Activated T-helper 1 cell treated with anti-CD3 and anti-CD28 coated beads, Interleukin-12 subunit alpha, Interleukin-12 subunit beta, Interleukin-2, Interleukin-4 antibody, amounts not matched to agents 30 ng/mL and 10 ng/mL and 1 ng/mL, durations not matched to agents 14 hours and 24 hours and 36 hours (primary cell): ENCODE measurements at regions not wholly inside any gene's neighbourhood (a gene's known extent, or its start where the extent isn't known, plus 50 kb on each side); places are given as distances from the start of the nearest gene placed in this dataset.

Experiments used
- DNase-seq: peaks from one replicate; pipeline ENCODE4 v3.0.0; 2021; ENCODE audit warnings: low spot score
- H3K27ac Mint-ChIP-seq: one replicate; pipeline ENCODE4 v1.8.0; 2021; ENCODE audit warnings: mild to moderate bottlenecking, mixed read lengths
- H3K27me3 Mint-ChIP-seq: one replicate; pipeline ENCODE4 v1.8.0; 2022; ENCODE audit warnings: mild to moderate bottlenecking, moderate library complexity, mixed read lengths; ENCODE audit not compliant: insufficient read depth
- H3K36me3 Mint-ChIP-seq: one replicate; pipeline ENCODE4 v1.8.0; 2021; ENCODE audit warnings: low read depth, mixed read lengths
- H3K4me1 Mint-ChIP-seq: one replicate; pipeline ENCODE4 v1.8.0; 2021; ENCODE audit warnings: low read depth, mixed read lengths
- H3K4me3 Mint-ChIP-seq: one replicate; pipeline ENCODE4 v1.8.0; 2021; ENCODE audit warnings: mild to moderate bottlenecking, moderate library complexity, mixed read lengths
- H3K9me3 Mint-ChIP-seq: one replicate; pipeline ENCODE4 v1.8.0; 2021; ENCODE audit warnings: mixed read lengths
- intact Hi-C: fragments of 100-400 bp; cut with micrococcal nuclease; formaldehyde crosslinking; loops from one replicate; pipeline ENCODE4 v1.15.1; 2024

GRCh38 chr14:105864116-105864515, 337.7 kb downstream of the TMEM121 start:
- peaks cover 8% of the 10 kb centered on the region for H3K27me3 Mint-ChIP-seq
- intact Hi-C loops, result loop anchor here (5.0 kb wide), 1 partner anchor 148 kb away; no protein-coding TSS in a partner anchor
- H3K27ac Mint-ChIP-seq, result peak overlapping the region; percentile 18
- H3K36me3 Mint-ChIP-seq, result no peaks in the 10 kb centered on the region
- H3K4me1 Mint-ChIP-seq, result peaks cover 33% of the 10 kb centered on the region
- DNase-seq, result no peak
- H3K4me3 Mint-ChIP-seq, result no peak overlapping the region
- H3K9me3 Mint-ChIP-seq, result no peaks in the 10 kb centered on the region

- H3K27ac Mint-ChIP-seq, result no peak overlapping the region
- peaks cover 10% of the 10 kb centered on the region for H3K27me3 Mint-ChIP-seq
- no peak overlapping the region for H3K4me3 Mint-ChIP-seq
- H3K9me3 Mint-ChIP-seq, result no peaks in the 10 kb centered on the region
- no peaks in the 10 kb centered on the region for H3K36me3 Mint-ChIP-seq
- intact Hi-C loops, result loop anchor here (5.0 kb wide), 1 partner anchor 148 kb away; no protein-coding TSS in a partner anchor
- no peak for DNase-seq
- peaks cover 33% of the 10 kb centered on the region for H3K4me1 Mint-ChIP-seq
Observed at GRCh38 chr14:105864651-105865265, 338.4 kb downstream of the TMEM121 start.

- no peak for DNase-seq
- Mint-ChIP-seq H3K4me3 (no peak overlapping the region), H3K27me3 (peaks cover 13% of the 10 kb centered on the region), H3K36me3 (no peaks in the 10 kb centered on the region), H3K4me1 (peaks cover 28% of the 10 kb centered on the region), H3K9me3 (no peaks in the 10 kb centered on the region), H3K27ac (no peak overlapping the region)
- intact Hi-C loops, result no loop called here
Observed at GRCh38 chr14:105865266-105865903, 339.0 kb downstream of the TMEM121 start.

- H3K4me1 Mint-ChIP-seq, result peaks cover 20% of the 10 kb centered on the region
- no peak overlapping the region for H3K27ac Mint-ChIP-seq
- H3K9me3 Mint-ChIP-seq, result no peaks in the 10 kb centered on the region
- intact Hi-C loops, result no loop called here
- H3K27me3 Mint-ChIP-seq, result peaks cover 17% of the 10 kb centered on the region
- no peak for DNase-seq
- no peak overlapping the region for H3K4me3 Mint-ChIP-seq
- no peaks in the 10 kb centered on the region for H3K36me3 Mint-ChIP-seq
Observed at GRCh38 chr14:105865904-105866840, 339.8 kb downstream of the TMEM121 start.

DNA sequence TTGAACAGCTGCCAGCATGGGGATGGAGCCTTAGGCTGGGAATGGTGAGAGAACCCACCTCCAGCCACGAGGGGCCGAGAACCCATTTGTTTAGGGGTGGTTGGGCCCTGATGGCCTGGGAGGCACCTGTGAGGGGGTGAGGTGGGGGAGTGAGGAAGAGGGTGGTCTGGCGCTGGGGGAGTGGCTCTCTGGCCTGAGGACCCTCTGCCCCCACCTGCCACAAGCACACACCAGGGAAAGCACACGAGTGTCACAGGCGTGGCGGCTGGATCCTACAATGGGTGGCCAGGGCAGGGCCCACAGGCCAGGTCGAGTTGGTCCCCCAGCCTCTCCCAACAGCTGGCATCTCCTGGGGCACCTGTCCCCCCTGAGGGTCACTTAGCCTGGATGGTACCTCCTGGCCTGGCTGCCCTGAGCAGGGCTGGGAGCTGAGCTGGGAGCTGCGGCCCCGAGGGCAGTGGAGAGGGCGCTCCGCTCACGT, 340.5 kb downstream of the TMEM121 start:
- H3K27me3 Mint-ChIP-seq, result peaks cover 21% of the 10 kb centered on the region
- H3K4me1 Mint-ChIP-seq, result peaks cover 13% of the 10 kb centered on the region
- DNase-seq, result no peak
- no peak overlapping the region for H3K4me3 Mint-ChIP-seq
- intact Hi-C loops, result no loop called here
- H3K27ac Mint-ChIP-seq, result no peak overlapping the region
- H3K9me3 Mint-ChIP-seq, result no peaks in the 10 kb centered on the region
- H3K36me3 Mint-ChIP-seq, result no peaks in the 10 kb centered on the region

GRCh38 chr14:105867961-105868599, 341.7 kb downstream of the TMEM121 start:
- Mint-ChIP-seq H3K27ac (no peak overlapping the region), H3K27me3 (peaks cover 29% of the 10 kb centered on the region), H3K36me3 (no peaks in the 10 kb centered on the region), H3K4me1 (peaks cover 1% of the 10 kb centered on the region), H3K4me3 (no peak overlapping the region), H3K9me3 (no peaks in the 10 kb centered on the region)
- intact Hi-C loops, result no loop called here
- DNase-seq, result no peak

GRCh38 chr14:105871590-105871989, 345.2 kb downstream of the TMEM121 start:
- H3K27ac Mint-ChIP-seq, result no peak overlapping the region
- no peak overlapping the region for H3K4me3 Mint-ChIP-seq
- H3K36me3 Mint-ChIP-seq, result no peaks in the 10 kb centered on the region
- H3K4me1 Mint-ChIP-seq, result no peaks in the 10 kb centered on the region
- H3K27me3 Mint-ChIP-seq, result peaks cover 59% of the 10 kb centered on the region
- DNase-seq, result no peak
- intact Hi-C loops, result no loop called here
- H3K9me3 Mint-ChIP-seq, result no peaks in the 10 kb centered on the region

- H3K4me1 Mint-ChIP-seq, result no peaks in the 10 kb centered on the region
- intact Hi-C loops, result no loop called here
- no peak overlapping the region for H3K4me3 Mint-ChIP-seq
- H3K36me3 Mint-ChIP-seq, result no peaks in the 10 kb centered on the region
- H3K9me3 Mint-ChIP-seq, result no peaks in the 10 kb centered on the region
- H3K27me3 Mint-ChIP-seq, result peaks cover 66% of the 10 kb centered on the region
- no peak for DNase-seq
- no peak overlapping the region for H3K27ac Mint-ChIP-seq
Observed at GRCh38 chr14:105873870-105874512, 347.6 kb downstream of the TMEM121 start.

GRCh38 chr14:105876158-105876557, 349.8 kb downstream of the TMEM121 start:
- DNase-seq, result no peak

DNA sequence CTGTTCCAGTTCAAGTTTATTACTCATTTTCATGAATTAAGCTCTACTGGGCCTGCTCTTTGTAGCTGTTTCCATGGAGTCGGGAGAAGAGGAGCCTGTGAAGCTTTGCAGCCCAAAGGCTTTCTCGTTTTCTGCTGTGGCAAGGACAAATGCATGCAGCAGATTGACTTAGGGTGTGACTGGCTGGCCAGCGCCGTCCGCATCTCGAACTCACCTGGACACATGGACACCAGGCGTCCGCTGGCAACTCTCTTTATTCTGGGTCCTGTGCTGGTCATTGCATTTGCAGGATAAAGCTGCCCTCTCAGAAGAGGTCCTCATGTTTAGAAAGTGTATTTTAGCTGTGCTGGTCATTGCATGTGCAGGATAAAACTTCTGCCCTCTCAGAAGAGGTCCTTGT, 350.4 kb downstream of the TMEM121 start:
- Mint-ChIP-seq H3K9me3 (no peaks in the 10 kb centered on the region), H3K36me3 (no peaks in the 10 kb centered on the region), H3K4me3 (no peak overlapping the region), H3K27me3 (peaks cover 64% of the 10 kb centered on the region), H3K27ac (no peak overlapping the region), H3K4me1 (no peaks in the 10 kb centered on the region)
- intact Hi-C loops, result no loop called here
- no peak for DNase-seq

More at GRCh38 chr14:105876158-105876557, 349.8 kb downstream of the TMEM121 start:
- H3K36me3 Mint-ChIP-seq, result no peaks in the 10 kb centered on the region
- intact Hi-C loops, result no loop called here
- H3K9me3 Mint-ChIP-seq, result no peaks in the 10 kb centered on the region
- no peak overlapping the region for H3K4me3 Mint-ChIP-seq
- no peak overlapping the region for H3K27ac Mint-ChIP-seq
- H3K4me1 Mint-ChIP-seq, result no peaks in the 10 kb centered on the region
- peaks cover 68% of the 10 kb centered on the region for H3K27me3 Mint-ChIP-seq

GRCh38 chr14:105877645-105878044, 351.3 kb downstream of the TMEM121 start:
- Mint-ChIP-seq H3K9me3 (no peaks in the 10 kb centered on the region), H3K27ac (no peak overlapping the region), H3K36me3 (no peaks in the 10 kb centered on the region), H3K27me3 (peaks cover 56% of the 10 kb centered on the region), H3K4me3 (no peak overlapping the region), H3K4me1 (no peaks in the 10 kb centered on the region)
- DNase-seq, result no peak
- intact Hi-C loops, result no loop called here

- H3K27ac Mint-ChIP-seq, result no peak overlapping the region
- no peak for DNase-seq
Observed at GRCh38 chr14:105878125-105878524, 351.7 kb downstream of the TMEM121 start.

More at GRCh38 chr14:105878125-105878524, 351.7 kb downstream of the TMEM121 start:
- Mint-ChIP-seq H3K4me1 (no peaks in the 10 kb centered on the region), H3K27me3 (peaks cover 51% of the 10 kb centered on the region), H3K36me3 (no peaks in the 10 kb centered on the region), H3K4me3 (no peak overlapping the region), H3K9me3 (no peaks in the 10 kb centered on the region)
- intact Hi-C loops, result no loop called here
